Stimulated activated CD4-positive, alpha-beta T cell treated with anti-CD3 and anti-CD28 coated beads, Interleukin-1b, Interleukin-23, amount 100 ng/mL, for 24 hours (primary cell): ENCODE measurements at regions not wholly inside any gene's neighbourhood (a gene's known extent, or its start where the extent isn't known, plus 50 kb on each side); places are given as distances from the start of the nearest gene placed in this dataset.

Experiments used
- DNase-seq, 4 experiments: peaks; one replicate each; pipeline ENCODE4 v3.0.0-alpha.2; 2020; ENCODE audit warnings: low read depth in 4 of 4, low spot score in 1 of 4

GRCh38 chr14:56918849-56919574, 108.7 kb upstream of the OTX2 start:
- no peak for DNase-seq

DNA sequence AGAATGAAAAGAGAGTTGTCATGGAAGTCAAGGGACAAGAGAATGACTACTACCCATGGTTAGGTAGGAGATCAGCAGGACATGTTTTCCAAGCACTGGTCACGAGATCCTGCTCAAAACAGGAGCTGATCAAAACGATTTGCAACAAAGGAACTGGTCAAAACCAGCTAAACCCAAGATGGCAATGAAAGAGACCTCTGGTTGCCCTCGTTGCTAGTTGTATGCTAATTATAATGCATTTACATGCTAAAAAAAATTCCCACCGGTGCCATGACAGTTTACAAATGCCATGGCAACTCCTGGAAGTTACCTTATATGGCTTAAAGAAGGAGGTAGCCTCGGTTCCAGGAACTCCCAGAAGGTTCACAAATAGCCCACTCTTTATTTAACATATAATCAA, 95.0 kb upstream of the OTX2 start:
- DNase-seq, result no peak

DNA sequence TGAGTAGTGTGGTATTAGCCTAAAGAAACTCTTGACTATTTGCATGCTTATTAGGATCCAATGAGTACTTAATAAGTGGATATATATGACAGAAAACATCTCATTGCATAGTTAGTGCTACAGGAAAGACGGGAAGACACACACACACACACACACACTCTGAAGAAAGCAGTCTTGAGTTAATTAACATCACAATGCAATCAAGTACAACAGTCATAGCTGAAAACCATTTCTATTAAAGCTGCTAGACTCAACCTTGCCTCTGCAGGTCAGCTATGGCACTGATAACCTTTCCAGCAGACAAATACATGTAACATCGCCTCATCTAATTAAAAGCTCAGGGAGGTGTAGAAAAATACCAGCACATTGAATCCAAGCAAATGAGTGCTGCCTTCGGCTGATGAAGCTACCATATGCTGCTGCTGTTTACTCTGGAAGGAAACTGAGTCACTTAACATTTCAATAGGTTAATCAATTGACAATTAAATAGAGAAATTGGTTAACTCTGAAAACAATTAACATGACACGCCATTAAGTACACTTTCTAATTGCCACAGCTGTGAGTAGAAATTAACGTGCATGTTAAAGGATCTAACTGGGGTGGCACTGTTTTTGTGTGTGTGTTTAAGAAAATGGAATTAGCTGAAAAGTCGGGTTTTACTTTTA, 93.2 kb upstream of the OTX2 start:
- DNase-seq, result no peak

DNA sequence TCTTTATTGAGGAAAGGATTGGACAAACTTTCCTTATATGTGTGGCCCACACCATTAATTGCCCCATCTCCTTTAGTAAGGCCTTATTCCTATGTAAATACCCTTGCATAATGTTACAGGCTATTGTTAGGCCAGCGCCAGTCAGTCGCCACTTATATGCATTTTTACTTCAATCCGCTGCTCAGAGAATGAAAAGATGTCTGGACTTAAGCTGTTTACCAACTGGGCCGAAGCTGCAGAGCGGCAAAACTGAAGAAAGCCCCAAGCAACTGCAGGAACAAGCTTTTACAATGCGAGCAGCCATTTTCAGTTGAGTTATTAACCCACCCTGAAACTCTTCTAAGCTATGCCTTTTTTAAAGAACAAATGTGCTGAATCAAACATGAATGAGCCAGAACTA, 92.1 kb upstream of the OTX2 start:
- DNase-seq, result no peak

DNA sequence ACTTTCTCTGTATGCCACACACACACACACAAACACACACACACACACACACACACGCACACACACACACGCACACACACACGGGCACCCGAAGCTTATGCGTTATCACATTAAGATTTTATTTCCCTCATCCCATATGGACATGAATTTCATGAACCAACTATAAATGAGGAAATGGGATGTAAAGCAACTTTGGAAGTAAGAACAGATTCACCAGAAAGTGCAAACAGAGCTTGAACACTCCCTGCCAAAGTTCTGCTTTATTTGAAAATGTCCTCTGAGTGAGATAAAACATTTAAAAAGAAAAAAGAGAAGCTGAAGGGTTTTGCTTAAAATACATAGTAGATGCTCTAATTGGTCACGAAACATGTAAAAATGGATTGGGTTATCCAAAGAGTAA, 90.4 kb upstream of the OTX2 start:
- DNase-seq, result no peak

- DNase-seq, result no peak
Observed at GRCh38 chr14:56899829-56900228, 89.5 kb upstream of the OTX2 start.

DNA sequence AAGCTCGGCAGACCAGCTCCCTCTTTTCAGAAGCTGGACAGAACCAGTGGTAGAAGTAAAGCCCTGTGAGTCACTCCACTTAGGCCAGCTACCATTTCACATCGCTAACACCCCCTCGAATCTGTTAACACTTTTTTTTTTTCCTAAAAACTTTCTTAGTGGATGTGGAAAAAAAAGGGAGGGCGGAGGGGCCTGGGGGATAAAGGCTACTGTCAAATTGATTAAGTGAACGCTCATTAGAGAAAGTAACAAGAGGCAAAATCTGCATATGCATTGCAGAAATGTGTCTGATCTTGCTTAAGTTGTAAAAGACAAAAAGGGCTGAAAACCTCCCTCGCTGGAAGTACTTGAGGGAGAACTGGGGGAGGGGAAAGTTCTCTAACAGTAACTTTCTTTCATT, 86.6 kb upstream of the OTX2 start:
- no peak for DNase-seq

- DNase-seq, result no peak
Observed at GRCh38 chr14:56896231-56896630, 86.0 kb upstream of the OTX2 start.

- no peak for DNase-seq
Observed at GRCh38 chr14:56895154-56895553, 84.9 kb upstream of the OTX2 start.

- DNase-seq, result no peak
Observed at GRCh38 chr14:56894591-56894991, 84.3 kb upstream of the OTX2 start.

DNA sequence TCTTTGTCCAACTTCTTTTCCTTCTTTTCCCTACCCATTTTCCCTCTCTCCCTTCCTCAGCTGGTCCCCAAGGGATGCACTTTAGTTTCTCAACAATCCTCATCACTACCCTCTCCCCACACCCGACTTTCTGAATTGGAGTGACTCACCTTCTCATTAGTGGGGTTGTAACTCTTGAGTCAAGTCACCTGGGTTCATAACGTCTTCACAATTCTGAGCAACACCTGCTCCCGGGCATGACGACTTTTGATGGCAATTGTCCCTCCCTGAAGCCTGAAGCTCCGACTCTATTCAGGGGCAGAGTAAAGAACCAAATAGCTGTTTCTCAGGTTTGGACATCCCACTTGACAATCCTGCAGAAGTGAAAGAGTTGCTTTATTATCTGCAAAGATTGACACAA, 82.7 kb upstream of the OTX2 start:
- no peak for DNase-seq

DNA sequence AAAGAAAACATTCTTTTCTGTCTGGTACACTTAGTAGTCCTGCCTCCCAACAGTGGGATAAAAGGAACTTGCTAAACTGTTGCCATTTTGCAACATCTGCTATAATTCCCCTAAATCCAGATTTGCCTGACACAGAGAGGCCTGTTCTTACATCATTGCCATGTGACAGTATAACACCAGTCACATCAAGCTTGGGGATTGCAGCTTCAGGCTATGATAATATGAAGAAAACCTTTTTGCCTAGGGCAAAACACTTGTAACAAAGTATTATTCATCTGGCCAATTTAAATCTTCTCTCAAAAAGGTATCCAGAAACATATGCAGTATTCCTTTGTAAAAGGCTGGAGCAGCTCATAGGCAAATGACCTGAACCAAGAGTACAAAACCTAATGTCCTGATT, 80.9 kb upstream of the OTX2 start:
- no peak for DNase-seq

- DNase-seq, result no peak
Observed at GRCh38 chr14:56889705-56890104, 79.4 kb upstream of the OTX2 start.

GRCh38 chr14:56888274-56888673, 78.0 kb upstream of the OTX2 start:
- DNase-seq, result no peak

- no peak for DNase-seq
Observed at GRCh38 chr14:56887216-56887615, 76.9 kb upstream of the OTX2 start.

DNA sequence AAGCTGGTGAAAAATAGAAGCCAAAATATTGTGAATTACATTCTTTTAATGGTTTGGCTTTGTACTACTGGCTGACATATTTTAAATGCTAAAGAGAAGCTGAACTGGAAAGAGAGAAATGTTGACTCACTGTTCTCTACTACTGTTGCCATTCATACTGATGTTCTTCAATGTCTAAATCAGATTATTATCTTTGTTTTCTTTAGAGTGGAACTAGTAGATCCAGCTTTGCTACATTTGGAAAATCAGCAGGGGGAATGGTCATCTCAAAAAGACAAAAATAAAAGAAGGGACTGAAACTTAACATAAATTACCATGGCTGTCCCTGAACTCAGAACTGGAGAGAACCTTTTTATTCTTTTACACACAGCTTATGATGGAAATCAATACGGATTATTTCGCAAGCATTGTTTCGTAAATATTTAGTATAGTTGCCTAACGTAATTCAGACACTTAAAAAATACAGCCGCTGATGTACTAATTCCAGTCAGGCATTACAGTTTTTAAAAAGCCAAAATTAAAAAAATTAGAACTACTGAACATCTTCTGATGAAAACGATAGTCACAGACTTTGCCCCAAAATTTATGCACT, 76.3 kb upstream of the OTX2 start:
- DNase-seq, result no peak

GRCh38 chr14:56885825-56886224, 75.5 kb upstream of the OTX2 start:
- no peak for DNase-seq

DNA sequence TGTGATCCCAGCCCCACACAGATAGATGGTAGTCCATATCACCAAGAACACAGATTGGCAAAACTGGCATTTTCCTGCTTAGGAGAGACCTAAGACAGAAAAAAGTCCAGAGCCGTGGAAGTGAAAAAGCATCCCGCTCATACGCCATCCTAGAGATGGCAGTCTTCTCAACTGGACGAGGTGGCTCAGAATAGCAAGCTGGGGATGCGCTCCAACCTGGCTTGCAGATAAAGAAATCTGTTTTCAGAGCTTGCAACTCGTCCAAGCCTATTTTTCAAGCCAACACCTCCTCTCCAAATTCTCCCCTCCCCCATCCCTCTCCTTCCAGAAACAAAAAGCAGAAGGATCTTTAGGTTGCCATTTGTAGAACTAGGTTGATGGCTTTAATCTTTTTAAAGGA, 74.3 kb upstream of the OTX2 start:
- no peak for DNase-seq

- DNase-seq, result no peak
Observed at GRCh38 chr14:56881181-56881580, 70.9 kb upstream of the OTX2 start.

DNA sequence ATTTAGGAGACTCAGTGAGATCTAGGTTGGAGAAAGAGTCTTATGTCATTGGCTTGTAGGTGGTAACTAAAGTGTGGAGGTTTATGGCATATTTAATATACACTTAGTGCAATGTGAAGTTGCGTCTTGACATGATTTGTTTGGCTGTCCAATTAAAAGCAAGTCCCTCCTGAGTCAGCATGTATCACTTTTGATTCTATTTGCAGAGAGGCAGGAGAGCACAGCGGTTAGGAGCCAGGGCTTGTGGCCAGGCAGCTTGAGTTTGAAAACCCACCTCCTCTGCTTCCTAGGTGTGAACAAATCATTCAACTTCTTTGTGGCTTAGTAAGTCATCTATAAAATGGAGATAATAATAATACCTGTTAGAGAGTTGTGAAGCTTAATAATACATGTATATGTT, 68.5 kb upstream of the OTX2 start:
- DNase-seq, result no peak

- DNase-seq, result no peak
Observed at GRCh38 chr14:56875104-56875675, 64.9 kb upstream of the OTX2 start.

DNA sequence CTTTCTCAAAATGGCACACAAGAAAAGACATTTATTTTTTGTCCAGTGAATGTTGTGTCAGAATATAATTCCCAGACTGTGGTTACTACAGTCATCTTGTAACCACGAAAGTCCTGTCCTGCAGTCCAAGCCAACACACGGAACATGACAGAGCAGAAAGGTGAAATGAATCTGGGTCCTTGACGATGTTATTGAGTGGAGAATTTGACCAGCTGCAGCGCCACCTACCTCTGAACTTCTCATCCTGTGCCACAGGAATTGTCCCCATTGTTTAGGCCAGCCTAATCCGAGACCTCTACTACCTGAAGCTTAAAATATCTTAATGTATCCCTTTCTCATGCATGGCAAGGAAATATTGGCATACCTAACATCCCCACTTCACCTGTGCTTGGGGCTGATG, 64.1 kb upstream of the OTX2 start:
- DNase-seq, result no peak
